ENCODE measurements at regions not wholly inside any gene's neighbourhood (a gene's known extent, or its start where the extent isn't known, plus 50 kb on each side); places are given as distances from the start of the nearest gene placed in this dataset.

DNA sequence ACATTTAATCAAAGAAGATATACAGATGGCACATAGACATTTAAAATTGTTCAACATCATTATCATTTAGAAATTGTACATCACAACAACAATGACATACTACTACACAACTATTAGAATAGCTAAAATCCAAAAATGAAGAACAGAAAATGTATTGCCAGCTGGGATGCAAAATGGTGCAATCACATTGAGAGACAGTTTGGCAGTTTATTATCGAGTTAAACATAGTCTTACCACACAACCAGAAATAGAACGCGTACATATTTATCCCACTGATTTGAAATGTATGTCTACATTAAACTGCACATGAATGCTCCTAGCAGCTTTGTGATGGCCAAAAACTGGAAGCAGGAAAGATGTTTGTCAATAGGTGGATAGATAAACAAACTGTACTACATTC, 791.5 kb upstream of the MGAT4C start:
- H3K27ac ChIP-seq, result no peak overlapping the region
- no peaks in the 10 kb centered on the region for H3K36me3 ChIP-seq
- TF ChIP-seq POLR2AphosphoS5 (IDR thresholded peaks at IDR 0.05) (no peak), EP300 (IDR thresholded peaks at IDR 0.05) (no peak)
- no peaks in the 10 kb centered on the region for H3K27me3 ChIP-seq
- no peak overlapping the region for H3K4me3 ChIP-seq
- no peaks in the 10 kb centered on the region for H3K4me1 ChIP-seq
- intact Hi-C loops (cut with DNase I), result no loop called here
- no peaks in the 10 kb centered on the region for H3K9me3 ChIP-seq
- no peak for DNase-seq
- 95 to 98% methylated on average over 3 of the region's 3 CpGs for WGBS, 2 donors

DNA sequence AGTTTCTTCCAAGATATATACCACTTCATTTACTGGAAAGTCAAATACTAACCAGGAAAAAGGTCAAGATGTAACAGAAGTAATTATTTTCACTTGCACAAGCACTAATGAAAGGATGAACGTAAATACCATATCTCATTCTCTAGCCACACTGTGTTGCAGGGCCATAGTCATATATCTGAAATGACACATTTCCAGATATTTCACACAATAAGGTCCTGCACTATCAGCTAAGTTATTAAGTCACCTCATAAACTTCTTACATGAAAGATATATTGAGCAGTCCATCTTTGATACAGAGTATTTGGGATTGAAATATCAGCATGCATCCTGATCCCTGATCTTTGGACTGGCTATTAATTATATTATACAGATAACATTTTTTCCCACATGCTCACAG, 783.3 kb upstream of the MGAT4C start:
- WGBS, 2 donors, result 72 to 81% methylated on average over 1 of the region's 1 CpG
- DNase-seq, result no peak
- intact Hi-C loops (cut with DNase I), result no loop called here

DNA sequence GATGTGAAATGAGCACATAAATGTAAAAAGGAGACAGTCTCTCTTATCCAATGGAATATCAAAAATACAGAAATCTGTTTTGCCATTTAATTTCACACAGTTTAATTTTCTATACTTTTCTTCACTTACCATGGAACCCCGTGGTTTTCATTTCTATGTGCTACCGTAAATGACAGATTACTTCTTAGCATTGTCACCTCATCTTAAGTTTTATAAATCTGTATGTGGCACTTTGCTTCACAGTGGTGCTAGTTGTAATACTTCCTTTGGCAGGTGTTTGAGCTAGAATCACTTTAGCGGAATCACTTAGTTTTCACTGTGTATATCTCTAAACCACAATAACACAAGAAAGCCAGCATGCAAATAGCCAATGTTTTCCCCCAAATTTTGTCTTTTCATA, 781.9 kb upstream of the MGAT4C start:
- H3K9me3 ChIP-seq, result no peaks in the 10 kb centered on the region
- no peak overlapping the region for H3K4me3 ChIP-seq
- TF ChIP-seq EP300 (IDR thresholded peaks at IDR 0.05) (no peak), POLR2AphosphoS5 (IDR thresholded peaks at IDR 0.05) (no peak), POLR2A (IDR thresholded peaks at IDR 0.05) (no peak)
- TF ChIP-seq, protein P1, sequence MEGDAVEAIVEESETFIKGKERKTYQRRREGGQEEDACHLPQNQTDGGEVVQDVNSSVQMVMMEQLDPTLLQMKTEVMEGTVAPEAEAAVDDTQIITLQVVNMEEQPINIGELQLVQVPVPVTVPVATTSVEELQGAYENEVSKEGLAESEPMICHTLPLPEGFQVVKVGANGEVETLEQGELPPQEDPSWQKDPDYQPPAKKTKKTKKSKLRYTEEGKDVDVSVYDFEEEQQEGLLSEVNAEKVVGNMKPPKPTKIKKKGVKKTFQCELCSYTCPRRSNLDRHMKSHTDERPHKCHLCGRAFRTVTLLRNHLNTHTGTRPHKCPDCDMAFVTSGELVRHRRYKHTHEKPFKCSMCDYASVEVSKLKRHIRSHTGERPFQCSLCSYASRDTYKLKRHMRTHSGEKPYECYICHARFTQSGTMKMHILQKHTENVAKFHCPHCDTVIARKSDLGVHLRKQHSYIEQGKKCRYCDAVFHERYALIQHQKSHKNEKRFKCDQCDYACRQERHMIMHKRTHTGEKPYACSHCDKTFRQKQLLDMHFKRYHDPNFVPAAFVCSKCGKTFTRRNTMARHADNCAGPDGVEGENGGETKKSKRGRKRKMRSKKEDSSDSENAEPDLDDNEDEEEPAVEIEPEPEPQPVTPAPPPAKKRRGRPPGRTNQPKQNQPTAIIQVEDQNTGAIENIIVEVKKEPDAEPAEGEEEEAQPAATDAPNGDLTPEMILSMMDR (IDR thresholded peaks at IDR 0.05), result no peak
- H3K4me1 ChIP-seq, result no peaks in the 10 kb centered on the region
- 89 to 91% methylated on average over 3 of the region's 3 CpGs for WGBS, 2 donors
- no peaks in the 10 kb centered on the region for H3K27me3 ChIP-seq
- no peak for DNase-seq
- intact Hi-C loops (cut with DNase I), result no loop called here
- no peak overlapping the region for H3K27ac ChIP-seq
- no peaks in the 10 kb centered on the region for H3K36me3 ChIP-seq

More for the DNA sequence above, 783.3 kb upstream of the MGAT4C start:
- H3K4me3 ChIP-seq, result no peak overlapping the region
- no peaks in the 10 kb centered on the region for H3K4me1 ChIP-seq
- TF ChIP-seq EP300 (IDR thresholded peaks at IDR 0.05), result no peak
- no peak for TF ChIP-seq POLR2AphosphoS5 (IDR thresholded peaks at IDR 0.05)
- no peak for TF ChIP-seq POLR2A (IDR thresholded peaks at IDR 0.05)
- TF ChIP-seq, protein P1 (IDR thresholded peaks at IDR 0.05), result no peak
- H3K9me3 ChIP-seq, result no peaks in the 10 kb centered on the region
- no peaks in the 10 kb centered on the region for H3K36me3 ChIP-seq
- H3K27ac ChIP-seq, result no peak overlapping the region
- H3K27me3 ChIP-seq, result no peaks in the 10 kb centered on the region

DNA sequence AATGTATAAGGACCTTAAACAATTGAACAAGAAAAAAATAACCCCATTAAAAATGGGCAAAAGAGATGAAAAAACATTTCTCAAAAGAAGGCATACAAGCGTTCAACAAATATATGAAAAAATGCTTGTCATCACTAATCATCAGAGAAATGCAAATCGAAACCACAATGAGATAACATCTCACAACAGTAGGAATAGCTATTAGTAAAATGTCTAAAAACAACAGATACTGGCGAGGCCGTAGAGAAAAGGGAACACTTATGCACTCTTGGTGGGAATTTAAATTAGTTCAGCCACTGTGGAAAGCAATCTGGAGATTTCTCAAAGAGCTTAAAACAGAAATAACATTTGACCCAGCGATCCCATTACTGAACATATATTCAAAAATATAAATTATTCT, 769.8 kb upstream of the MGAT4C start:
- no peak overlapping the region for H3K4me3 ChIP-seq
- intact Hi-C loops (cut with DNase I), result no loop called here
- no peaks in the 10 kb centered on the region for H3K36me3 ChIP-seq
- no peak overlapping the region for H3K27ac ChIP-seq
- DNase-seq, result no peak
- H3K27me3 ChIP-seq, result no peaks in the 10 kb centered on the region
- 82 to 88% methylated on average over 5 of the region's 5 CpGs for WGBS, 2 donors
- no peaks in the 10 kb centered on the region for H3K9me3 ChIP-seq
- TF ChIP-seq, protein P1 (IDR thresholded peaks at IDR 0.05), result no peak
- TF ChIP-seq POLR2A (IDR thresholded peaks at IDR 0.05) (no peak), EP300 (IDR thresholded peaks at IDR 0.05) (no peak), POLR2AphosphoS5 (IDR thresholded peaks at IDR 0.05) (no peak)
- no peaks in the 10 kb centered on the region for H3K4me1 ChIP-seq

DNA sequence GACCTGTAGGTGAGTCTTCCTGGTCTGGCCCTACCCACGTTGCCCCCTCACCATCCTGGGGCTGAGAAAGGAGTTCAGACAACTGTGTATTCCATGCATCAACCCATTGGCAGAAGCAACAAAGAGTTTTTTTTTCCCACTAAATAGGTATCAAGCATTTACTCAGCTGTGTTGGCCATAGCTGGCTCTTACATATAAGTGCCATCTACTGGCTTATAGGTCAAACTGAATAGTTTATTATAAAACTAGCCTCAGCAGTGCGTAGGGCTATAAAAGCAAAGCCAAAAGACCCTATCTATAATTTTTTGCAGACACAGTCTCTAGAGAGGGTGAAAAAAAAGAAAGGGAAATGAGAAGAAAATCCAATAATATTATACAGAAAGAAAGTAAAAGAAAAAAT, 765.2 kb upstream of the MGAT4C start:
- Histone ChIP-seq H3K36me3 (no peaks in the 10 kb centered on the region), H3K27ac (no peak overlapping the region), H3K4me3 (no peak overlapping the region), H3K9me3 (no peaks in the 10 kb centered on the region), H3K27me3 (no peaks in the 10 kb centered on the region), H3K4me1 (no peaks in the 10 kb centered on the region)
- intact Hi-C loops (cut with DNase I), result no loop called here
- DNase-seq, result no peak
- WGBS, 2 donors, result 42 to 70% methylated on average over 2 of the region's 2 CpGs
- no peak for TF ChIP-seq EP300 (IDR thresholded peaks at IDR 0.05)
- no peak for TF ChIP-seq POLR2A (IDR thresholded peaks at IDR 0.05)
- TF ChIP-seq, protein P1 (IDR thresholded peaks at IDR 0.05), result no peak
